ENCODE measurements at regions not wholly inside any gene's neighbourhood (a gene's known extent, or its start where the extent isn't known, plus 50 kb on each side); places are given as distances from the start of the nearest gene placed in this dataset.

DNA sequence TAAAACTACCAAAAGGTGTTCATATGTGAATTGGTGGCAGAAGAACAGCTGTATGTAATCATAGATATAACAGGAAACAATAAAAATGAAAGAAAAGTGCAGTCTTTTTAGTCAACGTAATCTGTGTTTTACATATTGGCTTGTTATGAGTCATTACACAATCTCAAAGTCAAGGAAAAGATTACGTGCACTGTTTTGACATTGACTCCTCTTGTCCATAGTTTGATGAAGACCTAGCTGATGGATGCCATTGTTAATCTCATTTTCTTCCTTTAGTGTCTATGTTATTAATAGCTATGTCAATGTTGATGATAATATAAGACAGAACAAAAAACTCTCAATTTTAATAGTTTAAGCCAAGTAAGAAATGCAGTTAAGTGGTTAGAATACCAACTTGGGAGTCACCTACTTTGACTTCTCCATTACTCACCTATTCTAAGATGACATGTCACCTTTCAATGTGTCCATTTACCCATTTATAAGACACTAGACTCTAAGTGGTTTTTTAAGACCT is 84.5 kb upstream of the SAMSN1 start (continued):
- TF ChIP-seq ZNF318 (IDR thresholded peaks at IDR 0.05; ENCODE audit: borderline replicate concordance in 1 of 2, low read depth in 1 of 2) (0 out of 4 replicates have a peak, but pooled peaks of 1 of the 2 experiments have one; percentile 41), LARP7 (IDR thresholded peaks at IDR 0.05) (no peak), AFF1 (IDR thresholded peaks at IDR 0.05; ENCODE audit: low read depth in 1 of 2, partially characterized antibody in 2 of 2) (peak in 1 of 2 experiments; percentile 48), NFE2L1 (tag; IDR thresholded peaks at IDR 0.05; ENCODE audit: borderline replicate concordance, low read depth) (no peak), ZBTB17 (CRISPR knock-in tag; IDR thresholded peaks at IDR 0.05) (0 out of 2 replicates have a peak, but pooled peaks have one; percentile 40), SMC3 (conservative IDR thresholded peaks at IDR 0.05; ENCODE audit: insufficient read depth, low read depth, low read length) (no peak), HEY1 (CRISPR knock-in tag; IDR thresholded peaks at IDR 0.05; ENCODE audit: borderline replicate concordance) (no peak), MEF2D (tag; conservative IDR thresholded peaks at IDR 0.05; ENCODE audit: low read depth) (0 out of 2 replicates have a peak, but pooled peaks have one; percentile 22), HNRNPK (IDR thresholded peaks at IDR 0.05; ENCODE audit: low read depth, low read length, poor library complexity, severe bottlenecking) (no peak), MEIS2 (IDR thresholded peaks at IDR 0.05; ENCODE audit: partially characterized antibody) (peak; percentile 85), NCOR1 (IDR thresholded peaks at IDR 0.05) (peak; percentile 80), ZKSCAN8 (CRISPR knock-in tag; IDR thresholded peaks at IDR 0.05) (0 out of 2 replicates have a peak, but pooled peaks have one; percentile 57), ZFP1 (CRISPR knock-in tag; IDR thresholded peaks at IDR 0.05) (peak; percentile 82), MTA2 (IDR thresholded peaks at IDR 0.05; ENCODE audit: low read depth) (peak; percentile 59; the same call in 1 of the 2 replicates)
- TF ChIP-seq, protein P1, sequence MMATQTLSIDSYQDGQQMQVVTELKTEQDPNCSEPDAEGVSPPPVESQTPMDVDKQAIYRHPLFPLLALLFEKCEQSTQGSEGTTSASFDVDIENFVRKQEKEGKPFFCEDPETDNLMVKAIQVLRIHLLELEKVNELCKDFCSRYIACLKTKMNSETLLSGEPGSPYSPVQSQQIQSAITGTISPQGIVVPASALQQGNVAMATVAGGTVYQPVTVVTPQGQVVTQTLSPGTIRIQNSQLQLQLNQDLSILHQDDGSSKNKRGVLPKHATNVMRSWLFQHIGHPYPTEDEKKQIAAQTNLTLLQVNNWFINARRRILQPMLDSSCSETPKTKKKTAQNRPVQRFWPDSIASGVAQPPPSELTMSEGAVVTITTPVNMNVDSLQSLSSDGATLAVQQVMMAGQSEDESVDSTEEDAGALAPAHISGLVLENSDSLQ (IDR thresholded peaks at IDR 0.05) = peak; percentile 53

Measured in K562 (cell line).